ENCODE measurements at regions not wholly inside any gene's neighbourhood (a gene's known extent, or its start where the extent isn't known, plus 50 kb on each side); places are given as distances from the start of the nearest gene placed in this dataset.

DNA sequence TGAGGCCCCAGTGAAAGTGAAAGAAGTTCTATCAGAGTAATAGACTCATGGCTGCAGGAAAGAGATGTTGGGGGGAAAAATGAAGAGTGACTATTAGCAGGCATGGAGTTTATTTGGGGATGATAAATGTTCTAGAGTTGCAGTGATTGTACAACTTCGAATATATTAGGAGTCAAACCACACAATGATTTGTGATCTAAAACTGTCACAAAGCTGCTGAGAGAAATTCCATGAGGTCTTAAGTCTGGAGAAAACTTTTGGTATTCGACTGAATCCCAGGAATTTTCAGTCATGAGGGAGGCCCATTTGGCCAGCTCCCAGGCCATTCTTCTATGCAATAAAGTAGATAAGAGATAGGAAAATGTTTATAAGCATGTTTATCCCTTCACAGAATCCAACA, 55.9 kb upstream of the UNC5B start:
- H3K9ac ChIP-seq (ENCODE audit: low read depth, low read length), result no peak overlapping the region
- H3K9me3 ChIP-seq (replicated peaks; ENCODE audit: low read length), result no peaks in the 10 kb centered on the region

DNA sequence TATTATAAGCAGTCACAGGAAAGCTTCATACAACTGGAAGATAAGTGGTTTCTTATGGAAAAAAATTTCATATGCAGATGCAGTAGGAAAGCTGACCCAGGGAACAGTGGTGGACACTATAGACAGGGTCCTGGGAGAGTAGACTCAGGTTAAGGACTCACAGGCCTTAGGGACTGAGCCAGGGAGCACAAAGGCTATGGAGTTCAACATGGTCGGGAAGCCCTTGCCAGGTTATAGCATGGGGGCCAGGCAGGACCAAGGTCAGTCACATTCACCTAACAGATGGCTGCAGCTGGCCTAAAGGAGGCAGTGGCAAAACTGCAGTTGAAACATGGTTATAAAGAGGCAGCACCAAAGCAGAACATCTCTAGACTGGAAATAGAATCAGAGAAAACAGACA, 54.9 kb upstream of the UNC5B start:
- H3K4me1 ChIP-seq (ENCODE audit: control insufficient read depth, insufficient read depth, low read length), result no peaks in the 10 kb centered on the region
- H3K27me3 ChIP-seq (ENCODE audit: control insufficient read depth, insufficient read depth, low read length), result peaks cover 33% of the 10 kb centered on the region
- H3K4me2 ChIP-seq (ENCODE audit: low read length), result no peak overlapping the region
- no peaks in the 10 kb centered on the region for H3K36me3 ChIP-seq (ENCODE audit: insufficient read depth, low read length)
- no peak overlapping the region for H3K4me3 ChIP-seq (ENCODE audit: low read length)
- no peaks in the 10 kb centered on the region for H3K9me3 ChIP-seq (replicated peaks; ENCODE audit: low read length)
- H3K9ac ChIP-seq (ENCODE audit: low read depth, low read length), result no peak overlapping the region

More for the DNA sequence above, 55.9 kb upstream of the UNC5B start:
- no peaks in the 10 kb centered on the region for H3K36me3 ChIP-seq (ENCODE audit: insufficient read depth, low read length)
- peaks cover 31% of the 10 kb centered on the region for H3K27me3 ChIP-seq (ENCODE audit: control insufficient read depth, insufficient read depth, low read length)
- no peaks in the 10 kb centered on the region for H3K4me1 ChIP-seq (ENCODE audit: control insufficient read depth, insufficient read depth, low read length)
- H3K4me3 ChIP-seq (ENCODE audit: low read length), result no peak overlapping the region
- H3K4me2 ChIP-seq (ENCODE audit: low read length), result no peak overlapping the region

DNA sequence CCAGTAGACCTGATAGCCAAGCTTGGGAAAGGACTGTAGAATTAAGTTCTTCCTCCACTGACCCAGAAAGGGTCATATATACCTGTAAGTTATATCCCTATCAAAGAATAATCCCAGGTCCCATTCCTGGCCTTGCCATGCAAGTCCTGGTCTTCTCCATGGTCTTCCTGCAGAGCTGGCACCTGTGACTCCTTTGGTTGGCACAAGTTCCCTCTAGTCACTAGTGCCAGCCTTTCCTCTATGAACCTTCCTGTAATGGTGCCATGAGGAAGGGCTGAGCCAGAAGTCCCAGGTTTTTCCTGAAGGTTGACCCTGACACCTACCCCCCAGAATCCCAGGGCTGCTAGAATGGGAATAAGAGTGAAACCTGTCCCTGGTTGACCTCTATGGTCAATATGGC, 54.1 kb upstream of the UNC5B start:
- Histone ChIP-seq H3K4me3 (ENCODE audit: low read length) (no peak overlapping the region), H3K9ac (ENCODE audit: low read depth, low read length) (no peak overlapping the region)

DNA sequence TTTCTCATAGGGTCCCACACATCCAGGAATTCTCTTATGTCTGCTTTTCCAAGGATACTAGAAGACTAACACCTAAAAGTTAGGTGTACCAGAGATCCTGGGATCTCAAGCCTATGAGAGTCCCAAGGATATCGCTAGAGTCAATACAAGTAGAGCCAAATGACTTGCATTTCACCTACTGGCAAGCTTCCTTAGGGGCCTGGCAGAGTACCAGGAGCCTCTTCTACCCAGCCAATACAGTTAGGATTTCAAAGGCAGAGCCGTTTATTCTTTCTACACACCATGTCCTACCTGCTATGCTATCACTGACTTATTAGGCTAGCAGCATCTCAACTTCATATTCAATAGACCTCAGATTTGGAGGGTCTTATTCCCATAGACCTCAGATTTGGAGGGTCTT, 53.5 kb upstream of the UNC5B start:
- Histone ChIP-seq H3K27me3 (ENCODE audit: control insufficient read depth, insufficient read depth, low read length) (peaks cover 43% of the 10 kb centered on the region), H3K9me3 (replicated peaks; ENCODE audit: low read length) (no peaks in the 10 kb centered on the region), H3K4me1 (ENCODE audit: control insufficient read depth, insufficient read depth, low read length) (no peaks in the 10 kb centered on the region), H3K36me3 (ENCODE audit: insufficient read depth, low read length) (no peaks in the 10 kb centered on the region), H3K9ac (ENCODE audit: low read depth, low read length) (no peak overlapping the region), H3K4me2 (ENCODE audit: low read length) (no peak overlapping the region), H3K4me3 (ENCODE audit: low read length) (no peak overlapping the region)

More for the DNA sequence above, 54.1 kb upstream of the UNC5B start:
- no peaks in the 10 kb centered on the region for H3K4me1 ChIP-seq (ENCODE audit: control insufficient read depth, insufficient read depth, low read length)
- H3K27me3 ChIP-seq (ENCODE audit: control insufficient read depth, insufficient read depth, low read length), result peaks cover 38% of the 10 kb centered on the region
- H3K9me3 ChIP-seq (replicated peaks; ENCODE audit: low read length), result no peaks in the 10 kb centered on the region
- no peaks in the 10 kb centered on the region for H3K36me3 ChIP-seq (ENCODE audit: insufficient read depth, low read length)
- no peak overlapping the region for H3K4me2 ChIP-seq (ENCODE audit: low read length)

GRCh38 chr10:71159892-71160291, 52.5 kb upstream of the UNC5B start:
- Histone ChIP-seq H3K4me1 (ENCODE audit: control insufficient read depth, insufficient read depth, low read length) (no peaks in the 10 kb centered on the region), H3K9me3 (replicated peaks; ENCODE audit: low read length) (no peaks in the 10 kb centered on the region), H3K4me2 (ENCODE audit: low read length) (no peak overlapping the region), H3K27me3 (ENCODE audit: control insufficient read depth, insufficient read depth, low read length) (peaks cover 46% of the 10 kb centered on the region), H3K4me3 (ENCODE audit: low read length) (no peak overlapping the region), H3K9ac (ENCODE audit: low read depth, low read length) (no peak overlapping the region), H3K36me3 (ENCODE audit: insufficient read depth, low read length) (no peaks in the 10 kb centered on the region)

GRCh38 chr10:71161425-71161824, 50.9 kb upstream of the UNC5B start:
- peaks cover 48% of the 10 kb centered on the region for H3K27me3 ChIP-seq (ENCODE audit: control insufficient read depth, insufficient read depth, low read length)
- H3K9ac ChIP-seq (ENCODE audit: low read depth, low read length), result no peak overlapping the region
- H3K4me1 ChIP-seq (ENCODE audit: control insufficient read depth, insufficient read depth, low read length), result no peaks in the 10 kb centered on the region
- H3K4me3 ChIP-seq (ENCODE audit: low read length), result no peak overlapping the region
- no peak overlapping the region for H3K4me2 ChIP-seq (ENCODE audit: low read length)
- H3K36me3 ChIP-seq (ENCODE audit: insufficient read depth, low read length), result no peaks in the 10 kb centered on the region
- no peaks in the 10 kb centered on the region for H3K9me3 ChIP-seq (replicated peaks; ENCODE audit: low read length)
